Breast epithelium (tissue), 3 donors: ENCODE measurements at regions not wholly inside any gene's neighbourhood (a gene's known extent, or its start where the extent isn't known, plus 50 kb on each side); places are given as distances from the start of the nearest gene placed in this dataset.

ENCODE experiments used
- POLR2A ChIP-seq: fragments of 450-650 bp; IDR thresholded peaks from one replicate; pipeline ENCODE4 v1.6.1; 2016; ENCODE audit warnings: antibody characterized with exemption, mild to moderate bottlenecking, moderate library complexity
- POLR2AphosphoS5 ChIP-seq, 3 donors: sonication (generic); formaldehyde crosslinking; IDR thresholded peaks; one replicate each; pipeline ENCODE4 v1.6.1; 2017; ENCODE audit warnings: antibody characterized with exemption in 3 of 3
- TF ChIP-seq, protein P1 (sequence below), 3 donors: fragments of 450-650 bp; IDR thresholded peaks; one replicate each; pipeline ENCODE4 v1.5.1; 2016 to 2017; ENCODE audit warnings: antibody characterized with exemption in 3 of 3, mild to moderate bottlenecking in 3 of 3, moderate library complexity in 3 of 3

DNA sequence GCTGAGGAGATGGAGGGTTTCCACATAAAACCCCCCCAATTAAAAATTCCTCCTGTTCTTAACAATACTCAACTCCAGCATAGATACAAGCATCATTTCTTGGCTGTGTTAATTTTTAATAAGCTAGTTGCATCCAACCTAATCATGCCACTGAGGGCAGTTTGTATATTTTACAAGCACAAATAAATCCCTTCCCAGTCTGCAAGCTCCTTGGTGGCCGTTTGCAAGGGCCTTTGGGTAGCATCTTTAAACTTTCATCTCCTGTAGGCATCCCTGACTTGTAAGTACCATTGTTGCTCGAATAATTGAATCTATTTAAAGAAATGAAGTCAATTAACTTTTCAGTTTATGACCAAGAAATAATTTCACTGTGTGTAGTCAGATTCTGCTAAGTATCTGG, 103.5 kb upstream of the AJAP1 start:
- TF ChIP-seq, protein P1, sequence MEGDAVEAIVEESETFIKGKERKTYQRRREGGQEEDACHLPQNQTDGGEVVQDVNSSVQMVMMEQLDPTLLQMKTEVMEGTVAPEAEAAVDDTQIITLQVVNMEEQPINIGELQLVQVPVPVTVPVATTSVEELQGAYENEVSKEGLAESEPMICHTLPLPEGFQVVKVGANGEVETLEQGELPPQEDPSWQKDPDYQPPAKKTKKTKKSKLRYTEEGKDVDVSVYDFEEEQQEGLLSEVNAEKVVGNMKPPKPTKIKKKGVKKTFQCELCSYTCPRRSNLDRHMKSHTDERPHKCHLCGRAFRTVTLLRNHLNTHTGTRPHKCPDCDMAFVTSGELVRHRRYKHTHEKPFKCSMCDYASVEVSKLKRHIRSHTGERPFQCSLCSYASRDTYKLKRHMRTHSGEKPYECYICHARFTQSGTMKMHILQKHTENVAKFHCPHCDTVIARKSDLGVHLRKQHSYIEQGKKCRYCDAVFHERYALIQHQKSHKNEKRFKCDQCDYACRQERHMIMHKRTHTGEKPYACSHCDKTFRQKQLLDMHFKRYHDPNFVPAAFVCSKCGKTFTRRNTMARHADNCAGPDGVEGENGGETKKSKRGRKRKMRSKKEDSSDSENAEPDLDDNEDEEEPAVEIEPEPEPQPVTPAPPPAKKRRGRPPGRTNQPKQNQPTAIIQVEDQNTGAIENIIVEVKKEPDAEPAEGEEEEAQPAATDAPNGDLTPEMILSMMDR (IDR thresholded peaks at IDR 0.05): no peak
- no peak for TF ChIP-seq POLR2AphosphoS5 (IDR thresholded peaks at IDR 0.05)
- TF ChIP-seq POLR2A: no peak
